Endothelial cell of umbilical vein (primary cell): ENCODE measurements at regions not wholly inside any gene's neighbourhood (a gene's known extent, or its start where the extent isn't known, plus 50 kb on each side); places are given as distances from the start of the nearest gene placed in this dataset.

Experiments used
- BruUV-seq: library from RNA; stranded (reverse); fragments of 400-500 nt; replicated peaks from 2 replicates; lab custom pipeline; 2021; lab: Mats Ljungman, UMichigan
- CTCF ChIA-PET: fragments of 300-600, 350-600 bp; sonication (Branson Sonifier 250); formaldehyde crosslinking; loops from one replicate; lab custom pipeline; 2021; ENCODE audit warnings: antibody characterized with exemption, inconsistent platforms; lab: Charles Lee
- POLR2A ChIA-PET: fragments of 300-600, 350-600 bp; sonication (Branson Sonifier 250); formaldehyde crosslinking; loops from one replicate; lab custom pipeline; 2021; ENCODE audit warnings: antibody characterized with exemption, inconsistent platforms; lab: Charles Lee
- DNase-seq: peaks from one replicate; pipeline ENCODE4 v3.0.0-alpha.2; 2011; ENCODE audit warnings: low read depth, low spot score
- FAIRE-seq: peaks from 2 replicates; lab custom pipeline; 2011; peaks lifted over from hg19 to GRCh38; lab: Jason Lieb, UNC
- H2AFZ ChIP-seq: 2 replicates; pipeline ENCODE4 v1.6.0; 2012; ENCODE audit warnings: low read depth, low read length, control low read depth, inconsistent platforms
- H3K27ac ChIP-seq: 2 replicates; pipeline ENCODE4 v1.5.1; 2011; ENCODE audit warnings: low read depth, mild to moderate bottlenecking, control low read depth, low read length, moderate library complexity; ENCODE audit not compliant: insufficient read depth
- H3K27me3 ChIP-seq, 2 experiments: 2 replicates each; pipeline versions ENCODE4 v1.6.0 to v1.6.1; 2011; ENCODE audit warnings: low read length in 2 of 2, mixed read lengths in 1 of 2; ENCODE audit not compliant: control insufficient read depth in 2 of 2, insufficient read depth in 2 of 2
- H3K36me3 ChIP-seq, 2 experiments: 2 replicates in 1 of 2; 3 replicates in 1 of 2; pipeline ENCODE4 v1.5.1; 2011; ENCODE audit warnings: low read length in 2 of 2, mild to moderate bottlenecking in 1 of 2, moderate library complexity in 1 of 2; ENCODE audit not compliant: control insufficient read depth in 2 of 2, insufficient read depth in 2 of 2; ENCODE audit errors: extremely low read depth in 1 of 2
- H3K4me1 ChIP-seq: 3 replicates; pipeline ENCODE4 v1.5.1; 2011; ENCODE audit warnings: mild to moderate bottlenecking, low read length; ENCODE audit not compliant: control insufficient read depth, insufficient read depth; ENCODE audit errors: extremely low read depth
- H3K4me2 ChIP-seq: 2 replicates; pipeline ENCODE4 v1.6.1; 2011; ENCODE audit warnings: low read length, control low read depth, mixed read lengths; ENCODE audit not compliant: insufficient read depth
- H3K4me3 ChIP-seq, 3 experiments: fragments of 200-600 bp in 1 of 3; sonication (generic), shearing (Covaris generic) in 1 of 3; replicated peaks in 1 of 3; 2 replicates each; pipeline ENCODE4 v1.5.1; 2011 to 2016; ENCODE audit warnings: control low read depth in 3 of 3, low read length in 3 of 3, mild to moderate bottlenecking in 2 of 3, inconsistent platforms in 1 of 3, low read depth in 1 of 3, moderate library complexity in 1 of 3; ENCODE audit not compliant: insufficient read depth in 1 of 3
- H3K79me2 ChIP-seq: 2 replicates; pipeline ENCODE4 v1.6.0; 2012; ENCODE audit warnings: low read length, inconsistent platforms; ENCODE audit not compliant: control insufficient read depth, insufficient read depth
- H3K9ac ChIP-seq: replicated peaks from 2 replicates; pipeline ENCODE3; 2011; ENCODE audit warnings: low read length, control low read depth; ENCODE audit not compliant: insufficient read depth; ENCODE audit errors: extremely low read depth
- H3K9me1 ChIP-seq: replicated peaks from 3 replicates; pipeline ENCODE4 v1.6.0; 2011; ENCODE audit warnings: mild to moderate bottlenecking, low read length; ENCODE audit not compliant: control insufficient read depth, insufficient read depth; ENCODE audit errors: extremely low read depth
- H3K9me3 ChIP-seq: replicated peaks from 2 replicates; pipeline ENCODE4 v1.5.1; 2012; ENCODE audit warnings: low read length, inconsistent platforms; ENCODE audit not compliant: control insufficient read depth, insufficient read depth
- H4K20me1 ChIP-seq: replicated peaks from 2 replicates; pipeline ENCODE3; 2011; ENCODE audit warnings: mild to moderate bottlenecking, low read length; ENCODE audit not compliant: control insufficient read depth, insufficient read depth; ENCODE audit errors: extremely low read depth
- CTCF ChIP-seq, 2 donors: IDR thresholded peaks; 1 replicate in 1 of 2; 2 replicates in 1 of 2; pipeline ENCODE4 v1.5.1; 2011; ENCODE audit warnings: low read length in 2 of 2, mild to moderate bottlenecking in 2 of 2, moderate library complexity in 2 of 2, control low read depth in 1 of 2, inconsistent platforms in 1 of 2, low read depth in 1 of 2; ENCODE audit not compliant: insufficient read depth in 1 of 2; ENCODE audit errors: extremely low read depth in 1 of 2
- EZH2 ChIP-seq: IDR thresholded peaks from 2 replicates; pipeline ENCODE4 v1.6.1; 2012; ENCODE audit warnings: borderline replicate concordance, low read depth, mild to moderate bottlenecking, moderate library complexity, low read length, inconsistent platforms; ENCODE audit not compliant: severe bottlenecking
- FOS ChIP-seq: IDR thresholded peaks from 2 replicates; pipeline ENCODE4 v1.6.1; 2011; ENCODE audit warnings: mild to moderate bottlenecking, low read length, moderate library complexity, borderline replicate concordance; ENCODE audit not compliant: insufficient read depth
- GATA2 ChIP-seq: IDR thresholded peaks from 2 replicates; pipeline ENCODE4 v1.7.0; 2011; ENCODE audit warnings: low read depth, mild to moderate bottlenecking, moderate library complexity, mixed read lengths, low read length; ENCODE audit not compliant: insufficient read length, insufficient read depth
- JUN ChIP-seq: IDR thresholded peaks from 2 replicates; pipeline ENCODE4 v1.6.1; 2011; ENCODE audit warnings: borderline replicate concordance, low read depth; ENCODE audit not compliant: insufficient read length, insufficient read depth
- MAX ChIP-seq: IDR thresholded peaks from 2 replicates; pipeline ENCODE4 v1.6.1; 2011; ENCODE audit not compliant: insufficient read depth, insufficient read length
- MYC ChIP-seq: IDR thresholded peaks from one replicate; pipeline ENCODE4 v1.6.1; 2011; ENCODE audit warnings: mild to moderate bottlenecking, low read depth, low read length
- POLR2A ChIP-seq: IDR thresholded peaks from 2 replicates; pipeline ENCODE4 v1.6.1; 2012; ENCODE audit warnings: low read depth, mild to moderate bottlenecking, control low read depth, low read length
- POLR2AphosphoS5 ChIP-seq: IDR thresholded peaks from 2 replicates; pipeline ENCODE4 v1.6.1; 2012; ENCODE audit warnings: low read depth, mild to moderate bottlenecking, control low read depth, low read length, moderate library complexity; ENCODE audit not compliant: insufficient read depth
- dilution Hi-C: fragments of 300-500 bp; cut with MboI; formaldehyde crosslinking; loops from one replicate; pipeline ENCODE4 v1.15.0; 2019; ENCODE audit warnings: low sequenced_read_pairs; ENCODE audit not compliant: extremely low pct_ligation_motif_present
- intact Hi-C: fragments of 100-400 bp; cut with micrococcal nuclease; formaldehyde crosslinking; loops from one replicate; pipeline ENCODE4 v1.10.0; 2022

- H3K9me1 ChIP-seq, result no peaks in the 10 kb centered on the region
- no peak overlapping the region for H3K4me2 ChIP-seq
- H3K4me3 ChIP-seq, result no peak overlapping the region
- ChIA-PET CTCF (no interaction called here), POLR2A (no interaction called here)
- no peaks in the 10 kb centered on the region for H4K20me1 ChIP-seq
- dilution Hi-C loops, result no loop called here
- peaks cover 4% of the 10 kb centered on the region for H3K4me1 ChIP-seq
- no peak overlapping the region for H3K9ac ChIP-seq
- BruUV-seq, result no TSS peak
- intact Hi-C loops, result loop anchor here (10.0 kb wide), 3 partner anchors 195 to 805 kb away; partner anchors contain the start of gene MID1IP1
- no peaks in the 10 kb centered on the region for H3K36me3 ChIP-seq
- H3K9me3 ChIP-seq, result no peaks in the 10 kb centered on the region
- FAIRE-seq (no peak), DNase-seq (no peak)
- no peak overlapping the region for H3K27ac ChIP-seq
- TF ChIP-seq MYC (no peak), MAX (no peak), FOS (no peak)
- no peak overlapping the region for H2AFZ ChIP-seq
- peaks cover 2 to 4% of the 10 kb centered on the region in 2 experiments for H3K27me3 ChIP-seq
- no peaks in the 10 kb centered on the region for H3K79me2 ChIP-seq
Measured at GRCh38 chrX:39609941-39610340, 487.8 kb downstream of the BCOR start.

- dilution Hi-C loops, result no loop called here
- H3K27me3 ChIP-seq, result peaks cover 0 to 1% of the 10 kb centered on the region in 2 experiments
- CTCF ChIA-PET, result no interaction called here
- no peak overlapping the region for H3K27ac ChIP-seq
- no peaks in the 10 kb centered on the region for H3K9me1 ChIP-seq
- TF ChIP-seq FOS (no peak), EZH2 (no peak), GATA2 (no peak), CTCF (IDR thresholded peaks at IDR 0.05; ENCODE audit: extremely low read depth in 1 of 2, insufficient read depth in 1 of 2, low read depth in 1 of 2, low read length in 2 of 2) (no peak), JUN (no peak), MAX (no peak), MYC (no peak), POLR2AphosphoS5 (no peak), POLR2A (no peak)
- no peak overlapping the region for H2AFZ ChIP-seq
- no peak overlapping the region for H3K9ac ChIP-seq
- no peaks in the 10 kb centered on the region for H3K36me3 ChIP-seq
- intact Hi-C loops, result loop anchor here (10.0 kb wide), 3 partner anchors 197 to 807 kb away; partner anchors contain the start of gene MID1IP1
- H3K79me2 ChIP-seq, result no peaks in the 10 kb centered on the region
- H3K4me3 ChIP-seq, result no peak overlapping the region
- DNase-seq, result no peak
- peaks cover 4% of the 10 kb centered on the region for H3K4me1 ChIP-seq
- no peaks in the 10 kb centered on the region for H4K20me1 ChIP-seq
- POLR2A ChIA-PET, result no interaction called here
- no TSS peak for BruUV-seq
- no peak for FAIRE-seq
- H3K9me3 ChIP-seq, result no peaks in the 10 kb centered on the region
- no peak overlapping the region for H3K4me2 ChIP-seq
Measured at GRCh38 chrX:39611468-39611867, 486.3 kb downstream of the BCOR start.
